NK-92 treated with Interleukin-12 subunit alpha and Interleukin-12 subunit beta, amount 100 ng/mL, for 24 hours (cell line): ENCODE measurements at regions not wholly inside any gene's neighbourhood (a gene's known extent, or its start where the extent isn't known, plus 50 kb on each side); places are given as distances from the start of the nearest gene placed in this dataset.

Experiments used
- DNase-seq: peaks from one replicate; lab custom pipeline; 2025; lab: John Stamatoyannopoulos, UW

DNA sequence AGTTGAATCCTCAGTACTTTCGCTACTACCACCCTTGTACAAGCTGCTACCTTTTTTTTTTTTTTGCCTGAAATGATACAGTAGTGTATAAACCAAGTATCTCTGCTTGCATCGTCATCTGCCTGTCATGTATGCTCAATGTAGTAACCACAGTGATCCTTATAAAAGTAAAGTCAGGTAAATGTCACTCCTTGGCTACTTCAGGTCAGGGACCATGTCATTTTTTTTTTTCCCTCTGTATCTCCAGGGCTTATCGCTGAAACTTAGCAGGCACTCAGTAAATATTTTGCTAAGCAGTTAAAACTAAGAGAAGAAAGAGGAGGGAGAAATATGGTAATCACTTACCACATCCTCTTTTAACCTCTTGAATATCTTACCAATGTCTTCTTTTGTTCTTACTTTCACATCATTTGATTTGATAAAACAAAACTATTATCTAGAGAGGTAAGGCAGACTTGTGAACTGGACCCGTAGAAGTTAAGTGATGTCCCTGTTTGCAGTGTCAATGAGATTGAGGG lies 96.8 kb upstream of the KLF12 start:
- DNase-seq: no peak

- no peak for DNase-seq
Measured at GRCh38 chr13:74229242-74229641, 95.0 kb upstream of the KLF12 start.

GRCh38 chr13:74227476-74228158 lies 93.4 kb upstream of the KLF12 start:
- no peak for DNase-seq

GRCh38 chr13:74226791-74227475 lies 92.7 kb upstream of the KLF12 start:
- no peak for DNase-seq

DNA sequence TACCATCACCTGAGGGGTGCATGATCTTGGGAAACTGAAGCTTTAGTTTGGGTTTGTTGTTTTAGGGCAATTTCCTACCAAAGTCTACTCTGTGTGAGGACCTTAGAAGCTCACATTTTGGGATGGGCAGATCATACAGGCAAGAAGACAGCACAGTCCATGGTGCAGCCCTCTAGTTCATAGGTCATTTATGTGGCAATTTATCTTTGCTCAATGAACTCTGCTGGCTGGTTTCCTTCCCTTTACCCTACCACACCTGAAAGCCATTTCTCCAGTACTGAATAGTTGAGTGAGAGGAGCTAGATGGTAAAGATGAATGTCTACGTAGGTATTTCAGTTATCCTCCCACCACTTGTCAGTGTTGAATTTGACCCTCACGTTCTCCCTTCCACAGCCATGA lies 87.5 kb upstream of the KLF12 start:
- no peak for DNase-seq

DNA sequence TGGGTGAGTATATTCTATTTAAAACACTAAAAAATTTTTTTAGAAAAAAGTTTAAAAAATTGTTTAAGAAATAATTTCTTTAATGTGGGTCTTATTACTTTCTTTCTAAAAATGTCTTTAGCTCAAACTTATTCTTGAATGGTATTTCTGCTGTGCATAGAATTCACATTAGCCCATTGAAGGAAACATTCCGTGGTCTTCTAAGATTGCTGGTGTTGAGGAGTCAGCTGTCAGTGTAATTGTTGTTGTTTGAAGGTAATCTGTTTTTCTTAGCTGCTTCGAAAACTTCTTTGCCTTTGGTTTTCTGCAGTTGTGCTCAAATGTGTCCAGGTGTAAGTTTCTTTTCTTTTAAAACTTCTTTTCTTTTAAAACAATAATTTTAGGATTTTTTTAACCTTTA lies 85.4 kb upstream of the KLF12 start:
- DNase-seq: no peak

GRCh38 chr13:74218291-74218690 lies 84.1 kb upstream of the KLF12 start:
- DNase-seq: no peak

DNA sequence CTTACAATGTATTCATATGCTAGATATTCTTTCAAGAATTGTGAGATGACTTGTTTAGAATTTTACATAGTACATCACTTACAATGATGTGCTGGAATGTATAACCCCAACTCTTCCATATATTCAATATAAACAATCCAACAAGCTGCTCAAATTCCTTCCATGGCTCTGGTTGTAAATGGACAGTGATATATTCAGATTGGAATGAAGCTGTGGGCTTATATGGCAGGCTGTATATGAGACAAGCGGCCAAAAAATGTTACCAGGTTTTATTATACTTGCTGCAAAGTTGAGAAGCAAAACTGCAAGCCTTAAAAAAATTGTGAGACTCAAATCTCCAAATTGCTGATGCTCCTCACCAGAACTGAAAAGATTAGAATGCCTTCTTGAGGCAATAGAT lies 83.6 kb upstream of the KLF12 start:
- DNase-seq: no peak

DNA sequence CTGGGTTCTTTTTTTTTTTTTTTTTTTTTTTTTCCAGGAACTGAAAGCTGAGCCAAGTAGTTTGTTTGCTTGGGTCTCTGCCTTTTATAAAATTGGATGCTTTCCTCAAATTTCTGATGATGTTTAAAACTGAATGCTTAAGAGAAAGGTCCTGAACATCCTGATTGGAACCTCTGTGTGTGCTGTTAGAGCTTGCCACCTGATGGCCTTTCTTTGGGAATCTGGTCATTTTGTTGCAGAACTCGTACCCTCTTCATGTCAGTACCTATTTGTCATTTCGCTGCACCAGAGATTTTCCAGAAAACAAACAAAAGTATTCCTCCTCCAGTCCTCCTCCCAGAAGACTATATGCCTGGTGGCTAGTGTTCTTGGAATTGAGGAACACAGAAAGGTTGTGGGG lies 81.2 kb upstream of the KLF12 start:
- DNase-seq: no peak

DNA sequence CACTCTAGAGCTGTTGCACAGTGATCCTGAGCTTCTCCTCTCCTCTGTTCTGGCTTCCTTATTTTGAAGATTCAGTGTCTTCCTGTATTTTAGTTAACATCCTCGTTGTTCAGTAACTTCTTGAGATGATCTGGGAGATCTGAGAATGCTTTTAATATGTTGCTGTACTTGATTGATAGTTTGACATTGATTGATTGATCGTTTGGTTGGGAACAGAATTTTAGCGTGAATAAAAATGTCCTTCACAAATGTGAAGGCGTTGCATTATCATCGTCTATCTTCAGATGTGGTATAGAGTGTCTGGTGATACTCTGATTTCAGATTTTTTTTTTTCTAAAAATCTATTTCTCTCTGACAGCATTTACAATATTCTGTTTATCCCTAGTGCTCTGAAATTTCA lies 80.1 kb upstream of the KLF12 start:
- no peak for DNase-seq

DNA sequence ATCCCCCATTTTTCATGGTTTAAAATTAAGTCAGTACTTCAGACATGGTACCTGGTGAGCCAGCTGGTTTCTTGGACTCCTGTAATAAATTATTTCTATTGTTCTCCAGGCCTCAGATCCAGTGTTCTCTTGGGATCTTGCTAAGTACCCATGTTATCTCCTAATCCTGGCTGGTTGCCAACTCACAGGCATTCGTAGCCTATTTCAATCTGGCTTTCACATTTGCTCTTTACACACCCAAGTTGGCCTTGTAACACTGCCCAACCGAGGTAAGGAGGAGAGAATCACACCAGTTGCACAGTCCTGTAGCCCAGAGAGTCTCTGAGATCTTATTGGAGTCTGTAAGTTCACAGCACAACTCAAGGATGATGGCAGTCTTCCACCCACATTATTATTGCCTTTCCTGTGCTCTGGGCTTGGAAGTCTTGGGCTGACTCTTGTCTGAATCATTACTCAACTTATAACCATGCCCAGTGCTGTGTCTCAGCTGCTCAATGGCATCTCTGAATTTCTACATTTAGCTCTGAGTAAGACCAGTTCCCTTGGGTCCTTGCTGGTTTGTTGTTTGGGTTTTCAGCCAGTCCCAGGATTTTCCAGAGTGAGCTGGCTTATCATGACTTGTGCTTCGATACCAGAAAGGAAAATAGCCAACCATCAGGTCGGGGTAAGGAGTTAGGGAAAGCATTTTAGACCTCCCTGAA lies 76.6 kb upstream of the KLF12 start:
- DNase-seq: no peak

- DNase-seq: no peak
Measured at GRCh38 chr13:74206855-74207254, 72.7 kb upstream of the KLF12 start.

GRCh38 chr13:74206061-74206561 lies 71.9 kb upstream of the KLF12 start:
- no peak for DNase-seq

GRCh38 chr13:74205313-74205690 lies 71.1 kb upstream of the KLF12 start:
- no peak for DNase-seq

DNA sequence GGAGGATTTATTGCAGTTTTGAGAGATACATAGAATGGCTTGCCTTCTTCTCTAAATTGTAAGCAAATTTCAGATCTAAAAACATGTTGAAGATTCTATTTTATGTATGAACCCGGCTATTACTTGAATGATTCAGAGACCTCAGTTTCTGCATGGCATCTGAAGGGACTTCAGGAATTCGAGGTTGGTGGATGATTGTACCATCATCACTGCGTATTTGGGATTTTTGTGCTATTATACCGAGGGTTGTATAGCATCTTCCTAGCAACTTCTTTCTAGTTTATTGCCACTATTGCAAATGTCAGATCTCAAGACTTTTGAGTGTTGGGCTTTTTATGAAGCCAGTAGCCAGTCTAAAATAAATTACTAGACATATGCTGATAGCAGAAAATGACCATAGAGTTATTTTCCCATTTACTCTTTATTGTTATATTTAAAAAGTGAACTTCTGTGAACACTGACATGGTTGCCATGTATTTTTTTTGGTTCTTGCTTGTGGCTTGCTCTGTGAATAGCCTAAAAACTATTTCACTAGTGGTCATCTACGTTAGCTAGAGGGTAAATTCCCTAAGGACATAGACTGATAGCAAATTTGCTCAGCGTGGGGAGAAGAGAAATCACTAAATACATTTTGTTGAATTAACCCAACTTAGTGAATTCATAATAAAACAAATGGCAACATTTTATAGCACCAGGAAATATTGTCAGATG lies 70.6 kb upstream of the KLF12 start:
- DNase-seq: no peak

DNA sequence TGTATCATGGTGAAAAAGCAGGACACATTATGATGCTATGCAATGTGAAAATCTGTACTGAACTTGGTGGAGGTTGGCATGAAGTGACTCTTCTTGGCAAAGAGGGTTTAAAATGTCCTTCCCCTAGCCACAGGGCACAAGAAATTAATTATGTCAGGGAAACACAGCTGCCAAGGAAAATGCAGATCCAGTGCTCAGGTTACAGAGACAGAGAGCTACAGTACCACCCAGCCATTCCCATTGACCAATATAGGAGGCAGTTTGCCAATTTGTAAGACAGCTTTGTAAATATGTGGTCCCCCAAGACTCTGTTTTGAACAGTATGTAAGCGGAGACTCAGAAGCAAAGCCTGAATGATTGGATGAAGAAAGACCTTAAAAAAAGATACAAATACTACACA lies 69.4 kb upstream of the KLF12 start:
- DNase-seq: no peak

DNA sequence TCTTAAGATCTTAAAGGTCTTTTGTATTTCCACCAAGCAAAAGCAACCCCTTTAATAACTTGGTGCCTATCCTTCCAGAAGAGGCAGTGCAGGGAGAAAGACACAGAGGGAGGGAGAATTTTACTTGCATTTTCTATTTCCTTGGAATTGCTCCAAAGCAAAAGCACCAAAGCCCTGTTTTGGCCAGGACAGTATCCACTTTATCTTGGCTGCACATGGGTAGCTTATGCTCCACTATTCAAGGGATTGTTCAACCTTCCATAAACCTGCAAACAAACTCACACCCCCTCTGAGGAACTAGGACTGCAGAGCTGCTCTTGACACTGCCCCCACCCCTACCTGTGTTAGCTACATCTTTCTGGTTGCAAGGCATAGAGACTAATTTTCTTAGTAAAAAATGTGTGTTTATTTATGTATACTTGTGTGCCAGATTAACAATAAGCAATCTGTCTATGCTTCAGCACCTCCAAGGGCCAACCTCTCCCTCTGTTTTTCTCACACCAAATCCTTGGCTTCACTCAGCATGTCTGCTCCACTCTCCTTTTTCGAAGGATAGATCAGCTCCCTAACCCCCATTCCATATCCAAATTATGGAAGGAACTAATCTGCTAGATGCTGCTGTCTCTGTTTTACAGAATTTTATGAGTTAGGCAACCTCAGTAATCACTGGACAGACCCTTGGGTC lies 68.1 kb upstream of the KLF12 start:
- DNase-seq: no peak

DNA sequence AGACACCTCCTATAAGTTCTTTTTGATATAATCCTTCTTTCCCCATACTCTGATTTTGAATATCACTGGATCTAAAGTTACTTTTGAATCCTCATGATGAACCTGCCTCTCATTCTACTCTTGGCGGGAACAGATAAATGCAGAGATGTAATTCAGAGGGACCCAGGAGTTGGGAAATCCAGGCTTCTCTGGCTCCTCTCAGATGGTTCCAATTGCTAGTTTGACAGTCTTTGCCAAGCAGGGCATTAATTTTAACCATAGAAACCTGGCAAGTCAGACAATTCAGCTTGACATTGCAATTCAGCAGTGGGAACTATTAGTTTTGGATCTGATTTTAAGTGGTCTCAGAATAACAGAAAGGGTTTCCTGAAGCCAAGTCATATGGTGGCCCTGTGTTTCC lies 67.3 kb upstream of the KLF12 start:
- no peak for DNase-seq

DNA sequence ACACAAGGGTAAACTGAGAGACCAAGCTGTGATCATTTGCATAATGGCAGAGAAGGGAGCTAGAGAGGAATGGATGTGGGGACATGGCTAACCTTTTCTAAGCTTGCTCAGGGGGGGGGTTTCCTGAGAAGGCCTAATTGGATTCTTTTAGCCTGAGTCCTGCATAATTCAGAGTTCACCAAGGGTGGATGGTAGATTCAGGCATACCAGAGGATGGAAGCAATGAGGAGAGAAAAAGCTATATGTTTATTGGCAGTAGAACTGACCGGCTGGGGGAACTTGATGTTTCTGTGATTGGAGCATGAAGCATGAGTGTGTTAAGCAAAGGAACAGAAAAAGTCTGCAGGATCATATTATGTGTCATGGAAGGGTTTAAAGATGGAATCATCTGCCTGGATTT lies 65.9 kb upstream of the KLF12 start:
- DNase-seq: no peak

DNA sequence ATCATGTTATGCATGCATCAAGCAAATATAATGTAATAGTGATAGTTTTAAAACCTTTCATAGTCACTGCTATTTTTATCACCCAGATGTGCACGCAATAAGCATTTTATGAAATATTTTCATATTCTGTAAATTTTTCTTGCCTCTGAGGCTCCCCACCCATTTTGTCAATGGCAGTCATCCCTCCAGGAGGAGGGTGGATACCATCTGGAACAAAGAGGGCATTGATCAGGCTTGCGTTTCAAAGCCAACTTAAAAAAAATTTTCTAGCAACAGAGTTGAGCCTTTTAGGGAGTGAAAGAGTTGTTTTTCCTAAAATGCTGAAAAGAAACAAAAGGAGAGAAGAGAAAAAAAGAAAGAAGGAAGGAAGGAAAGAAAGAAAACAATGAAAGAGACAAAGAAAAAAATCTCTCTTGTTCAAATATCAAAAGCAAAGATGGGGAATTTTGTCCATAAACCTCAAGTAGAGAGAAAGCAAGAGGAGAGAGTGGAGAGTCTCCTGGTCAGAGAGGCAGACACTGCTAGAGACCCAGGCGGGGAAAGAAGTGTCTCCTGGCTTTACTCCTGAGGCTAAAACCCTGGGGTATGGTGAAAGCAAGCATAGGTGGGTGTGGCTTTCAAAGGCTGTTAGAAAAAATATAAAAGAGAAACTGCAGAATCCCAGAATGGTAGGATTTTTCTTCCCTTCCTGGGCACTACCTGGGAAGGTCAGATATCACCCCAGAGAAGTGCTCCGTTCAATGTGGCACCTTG lies 63.6 kb upstream of the KLF12 start:
- DNase-seq: no peak

DNA sequence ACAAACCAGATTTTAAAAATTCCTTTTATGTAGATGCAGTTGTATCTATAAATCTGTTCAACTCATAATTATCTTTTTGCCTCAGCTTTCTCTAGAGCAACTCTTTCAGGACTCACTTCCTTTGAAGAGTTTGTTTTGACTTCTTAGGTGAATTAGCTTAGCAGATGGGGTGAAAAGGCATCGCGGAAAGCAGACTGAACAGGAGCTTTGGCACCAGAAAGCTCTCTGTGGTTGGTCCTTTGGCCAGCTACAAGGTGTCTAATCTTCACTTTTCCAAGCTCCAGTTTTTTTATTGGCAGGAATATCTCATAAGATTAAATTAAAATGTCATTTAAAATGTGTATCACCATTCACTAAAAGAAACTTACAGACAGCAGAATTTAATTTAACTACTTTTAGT lies 60.6 kb upstream of the KLF12 start:
- DNase-seq: no peak
